ENCODE measurements at regions not wholly inside any gene's neighbourhood (a gene's known extent, or its start where the extent isn't known, plus 50 kb on each side); places are given as distances from the start of the nearest gene placed in this dataset.

- no peaks in the 10 kb centered on the region for H3K27me3 ChIP-seq
- no peak overlapping the region for H3K4me3 ChIP-seq
- H3K9me3 ChIP-seq, result no peaks in the 10 kb centered on the region
- intact Hi-C loops (cut with DNase I; ENCODE audit: low total_unique reads), result no loop called here
- 94 to 98% methylated on average over 3 of the region's 3 CpGs for WGBS, 2 donors
- H3K4me1 ChIP-seq, result no peaks in the 10 kb centered on the region
- no peaks in the 10 kb centered on the region for H3K36me3 ChIP-seq (ENCODE audit: low read depth, missing control alignments)
- H3K27ac ChIP-seq, result no peak overlapping the region
- no peak for TF ChIP-seq POLR2A (IDR thresholded peaks at IDR 0.05)
- TF ChIP-seq CTCF (IDR thresholded peaks at IDR 0.05), result no peak
- DNase-seq, result no peak
These were observed 116.8 kb upstream of the SPRED2 start for GRCh38 chr2:65549257-65549627.

- 85 to 96% methylated on average over 7 of the region's 7 CpGs for WGBS, 2 donors
- H3K27me3 ChIP-seq, result no peaks in the 10 kb centered on the region
- intact Hi-C loops (cut with DNase I; ENCODE audit: low total_unique reads), result no loop called here
- H3K9me3 ChIP-seq, result no peaks in the 10 kb centered on the region
- H3K36me3 ChIP-seq (ENCODE audit: low read depth, missing control alignments), result no peaks in the 10 kb centered on the region
- DNase-seq, result no peak
- H3K4me3 ChIP-seq, result no peak overlapping the region
- no peak overlapping the region for H3K27ac ChIP-seq
- no peaks in the 10 kb centered on the region for H3K4me1 ChIP-seq
- TF ChIP-seq CTCF (IDR thresholded peaks at IDR 0.05) (no peak), POLR2A (IDR thresholded peaks at IDR 0.05) (no peak)
These were observed 116.3 kb upstream of the SPRED2 start for GRCh38 chr2:65548576-65549256.

GRCh38 chr2:65548064-65548463 lies 115.7 kb upstream of the SPRED2 start:
- Histone ChIP-seq H3K27ac (no peak overlapping the region), H3K4me1 (no peaks in the 10 kb centered on the region), H3K4me3 (no peak overlapping the region), H3K27me3 (no peaks in the 10 kb centered on the region), H3K36me3 (ENCODE audit: low read depth, missing control alignments) (no peaks in the 10 kb centered on the region), H3K9me3 (no peaks in the 10 kb centered on the region)
- DNase-seq, result no peak
- no peak for TF ChIP-seq CTCF (IDR thresholded peaks at IDR 0.05)
- no peak for TF ChIP-seq POLR2A (IDR thresholded peaks at IDR 0.05)
- 93 to 95% methylated on average over 3 to 4 of the region's 4 CpGs for WGBS, 2 donors
- intact Hi-C loops (cut with DNase I; ENCODE audit: low total_unique reads), result no loop called here

GRCh38 chr2:65545837-65546805 lies 113.7 kb upstream of the SPRED2 start:
- Histone ChIP-seq H3K4me1 (no peaks in the 10 kb centered on the region), H3K36me3 (ENCODE audit: low read depth, missing control alignments) (no peaks in the 10 kb centered on the region), H3K27me3 (no peaks in the 10 kb centered on the region), H3K9me3 (no peaks in the 10 kb centered on the region), H3K27ac (no peak overlapping the region), H3K4me3 (no peak overlapping the region)
- intact Hi-C loops (cut with DNase I; ENCODE audit: low total_unique reads), result no loop called here
- no peak for TF ChIP-seq CTCF (IDR thresholded peaks at IDR 0.05)
- no peak for TF ChIP-seq POLR2A (IDR thresholded peaks at IDR 0.05)
- WGBS, 2 donors, result 82 to 85% methylated on average over 4 of the region's 4 CpGs
- no peak for DNase-seq
